HEK293 (cell line): ENCODE measurements at regions not wholly inside any gene's neighbourhood (a gene's known extent, or its start where the extent isn't known, plus 50 kb on each side); places are given as distances from the start of the nearest gene placed in this dataset.

Experiments used
- CTCF ChIA-PET: fragments of 350-600 bp; formaldehyde crosslinking; extraction: SDS; loops from one replicate; lab custom pipeline; 2021; ENCODE audit warnings: antibody characterized with exemption; lab: Yijun Ruan, JAX
- POLR2A ChIA-PET: fragments of 300-600 bp; formaldehyde crosslinking; extraction: SDS; loops from one replicate; lab custom pipeline; 2020; ENCODE audit warnings: antibody characterized with exemption, inconsistent platforms; lab: Yijun Ruan, JAX
- H3K27ac ChIP-seq: fragments of 200-500 bp; sonication (Bioruptor generic); 2 replicates; pipeline ENCODE4 v1.5.1; 2014; ENCODE audit warnings: low read depth, low read length, control low read depth, inconsistent platforms; ENCODE audit errors: extremely low read depth
- H3K36me3 ChIP-seq, 2 experiments: fragments of 200-500 bp in 1 of 2; sonication (Bioruptor generic) in 1 of 2; 1 replicate in 1 of 2; 2 replicates in 1 of 2; pipeline ENCODE4 v1.5.1; 2014 to 2017; ENCODE audit warnings: inconsistent platforms in 2 of 2, low read length in 2 of 2; ENCODE audit not compliant: control insufficient read depth in 2 of 2, insufficient read depth in 1 of 2
- H3K4me1 ChIP-seq: fragments of 200-500 bp; sonication (Bioruptor generic); 2 replicates; pipeline ENCODE4 v1.5.1; 2014; ENCODE audit warnings: mild to moderate bottlenecking, low read length, inconsistent platforms; ENCODE audit not compliant: control insufficient read depth, insufficient read depth
- H3K4me3 ChIP-seq: 2 replicates; pipeline ENCODE4 v1.5.1; 2011; ENCODE audit warnings: low read depth, mild to moderate bottlenecking, control low read depth, low read length, moderate library complexity
- H3K9me3 ChIP-seq: fragments of 200-500 bp; sonication (Bioruptor generic); 2 replicates; pipeline ENCODE4 v1.5.1; 2014; ENCODE audit warnings: low read depth, low read length, inconsistent platforms; ENCODE audit not compliant: control insufficient read depth, insufficient read depth
- HOXA7 ChIP-seq: sonication (generic); formaldehyde crosslinking; IDR thresholded peaks from 2 replicates; pipeline ENCODE4 v1.8.1; 2022; ENCODE audit warnings: missing genetic modification reagents, borderline replicate concordance
- HOXD13 ChIP-seq: sonication (generic); formaldehyde crosslinking; IDR thresholded peaks from 2 replicates; pipeline ENCODE4 v1.8.0; 2022; ENCODE audit warnings: missing genetic modification reagents, borderline replicate concordance
- KLF17 ChIP-seq: fragments of 450-650 bp; formaldehyde crosslinking; IDR thresholded peaks from 2 replicates; pipeline ENCODE4 v1.5.1; 2016; ENCODE audit warnings: missing biosample characterization, missing genetic modification characterization
- KLF9 ChIP-seq: fragments of 450-650 bp; formaldehyde crosslinking; IDR thresholded peaks from 2 replicates; pipeline ENCODE4 v1.5.1; 2016; ENCODE audit warnings: missing biosample characterization, missing genetic modification characterization, low read depth
- SCRT1 ChIP-seq: fragments of 450-650 bp; formaldehyde crosslinking; IDR thresholded peaks from 2 replicates; pipeline ENCODE4 v1.5.1; 2016; ENCODE audit warnings: missing biosample characterization, missing genetic modification characterization, borderline replicate concordance
- WT1 ChIP-seq: fragments of 450-650 bp; formaldehyde crosslinking; IDR thresholded peaks from 2 replicates; pipeline ENCODE4 v1.5.1; 2016; ENCODE audit warnings: missing biosample characterization, missing genetic modification characterization
- ZBTB20 ChIP-seq: fragments of 450-650 bp; formaldehyde crosslinking; IDR thresholded peaks from 2 replicates; pipeline ENCODE4 v1.5.1; 2016; ENCODE audit warnings: missing biosample characterization, missing genetic modification characterization
- ZBTB26 ChIP-seq: fragments of 450-650 bp; formaldehyde crosslinking; optimal IDR thresholded peaks from 2 replicates; pipeline ENCODE3; 2016; ENCODE audit warnings: missing biosample characterization, mild to moderate bottlenecking, missing genetic modification characterization
- ZBTB6 ChIP-seq: fragments of 450-650 bp; formaldehyde crosslinking; IDR thresholded peaks from 2 replicates; pipeline ENCODE4 v1.5.1; 2017; ENCODE audit warnings: missing biosample characterization, missing genetic modification characterization
- ZBTB8A ChIP-seq: fragments of 450-650 bp; formaldehyde crosslinking; IDR thresholded peaks from 2 replicates; pipeline ENCODE4 v1.5.1; 2016; ENCODE audit warnings: missing biosample characterization, missing genetic modification characterization
- ZEB2 ChIP-seq: fragments of 450-650 bp; formaldehyde crosslinking; IDR thresholded peaks from 2 replicates; pipeline ENCODE4 v1.5.1; 2016; ENCODE audit warnings: missing biosample characterization, missing genetic modification characterization
- ZFP41 ChIP-seq: fragments of 450-650 bp; formaldehyde crosslinking; IDR thresholded peaks from 2 replicates; pipeline ENCODE4 v1.5.1; 2016; ENCODE audit warnings: missing biosample characterization, missing genetic modification characterization, borderline replicate concordance
- ZNF121 ChIP-seq: fragments of 450-650 bp; formaldehyde crosslinking; IDR thresholded peaks from 2 replicates; pipeline ENCODE4 v1.5.1; 2016; ENCODE audit warnings: missing biosample characterization, missing genetic modification characterization
- ZNF174 ChIP-seq: fragments of 450-650 bp; formaldehyde crosslinking; IDR thresholded peaks from 2 replicates; pipeline ENCODE4 v1.5.0; 2017; ENCODE audit warnings: missing biosample characterization, mild to moderate bottlenecking, missing genetic modification characterization
- ZNF175 ChIP-seq: fragments of 450-650 bp; formaldehyde crosslinking; IDR thresholded peaks from 2 replicates; pipeline ENCODE4 v1.5.1; 2016; ENCODE audit warnings: missing biosample characterization, missing genetic modification characterization
- ZNF2 ChIP-seq: fragments of 450-650 bp; formaldehyde crosslinking; IDR thresholded peaks from 2 replicates; pipeline ENCODE4 v1.5.1; 2016; ENCODE audit warnings: missing biosample characterization, missing genetic modification characterization
- ZNF202 ChIP-seq: fragments of 450-650 bp; formaldehyde crosslinking; IDR thresholded peaks from 2 replicates; pipeline ENCODE4 v1.5.1; 2016; ENCODE audit warnings: missing biosample characterization, missing genetic modification characterization, borderline replicate concordance
- ZNF354C ChIP-seq: fragments of 450-650 bp; formaldehyde crosslinking; IDR thresholded peaks from 2 replicates; pipeline ENCODE4 v1.5.1; 2016; ENCODE audit warnings: missing biosample characterization, missing genetic modification characterization, low read depth, borderline replicate concordance
- ZNF416 ChIP-seq: fragments of 450-650 bp; formaldehyde crosslinking; IDR thresholded peaks from 2 replicates; pipeline ENCODE4 v1.5.1; 2016; ENCODE audit warnings: missing biosample characterization, missing genetic modification characterization
- ZNF518A ChIP-seq: fragments of 450-650 bp; formaldehyde crosslinking; conservative IDR thresholded peaks from 2 replicates; pipeline ENCODE4 v1.5.1; 2016; ENCODE audit warnings: low read depth, missing biosample characterization, missing genetic modification characterization
- ZNF544 ChIP-seq: fragments of 450-650 bp; formaldehyde crosslinking; IDR thresholded peaks from 2 replicates; pipeline ENCODE4 v1.5.0; 2017; ENCODE audit warnings: missing biosample characterization, missing genetic modification characterization
- ZNF560 ChIP-seq: fragments of 450-650 bp; formaldehyde crosslinking; IDR thresholded peaks from 2 replicates; pipeline ENCODE4 v1.5.1; 2017; ENCODE audit warnings: missing biosample characterization, missing genetic modification characterization, borderline replicate concordance
- ZNF596 ChIP-seq: fragments of 450-650 bp; IDR thresholded peaks from 2 replicates; pipeline ENCODE4 v1.5.0; 2018; ENCODE audit warnings: missing biosample characterization, mild to moderate bottlenecking, missing genetic modification characterization, moderate library complexity
- ZNF610 ChIP-seq: fragments of 450-650 bp; formaldehyde crosslinking; IDR thresholded peaks from 2 replicates; pipeline ENCODE4 v1.5.1; 2016; ENCODE audit warnings: missing biosample characterization, missing genetic modification characterization, borderline replicate concordance
- ZNF624 ChIP-seq: fragments of 450-650 bp; formaldehyde crosslinking; IDR thresholded peaks from 2 replicates; pipeline ENCODE4 v1.5.1; 2017; ENCODE audit warnings: missing biosample characterization, missing genetic modification characterization
- ZNF629 ChIP-seq: fragments of 450-650 bp; formaldehyde crosslinking; IDR thresholded peaks from 2 replicates; pipeline ENCODE4 v1.5.1; 2017; ENCODE audit warnings: missing biosample characterization, missing genetic modification characterization
- ZNF701 ChIP-seq: fragments of 450-650 bp; formaldehyde crosslinking; IDR thresholded peaks from 2 replicates; pipeline ENCODE4 v1.5.1; 2016; ENCODE audit warnings: missing biosample characterization, missing genetic modification characterization
- ZNF785 ChIP-seq: fragments of 450-650 bp; formaldehyde crosslinking; IDR thresholded peaks from 2 replicates; pipeline ENCODE4 v1.5.1; 2016; ENCODE audit warnings: missing biosample characterization, missing genetic modification characterization
- ZNF791 ChIP-seq: fragments of 450-650 bp; formaldehyde crosslinking; IDR thresholded peaks from 2 replicates; pipeline ENCODE4 v1.5.1; 2016; ENCODE audit warnings: missing biosample characterization, missing genetic modification characterization
- ZNF830 ChIP-seq: fragments of 450-650 bp; IDR thresholded peaks from 2 replicates; pipeline ENCODE4 v1.5.0; 2018; ENCODE audit warnings: missing biosample characterization, missing genetic modification characterization, low read depth, mild to moderate bottlenecking, moderate library complexity

- ChIA-PET POLR2A (no interaction called here), CTCF (no interaction called here)
- Histone ChIP-seq H3K27ac (no peak overlapping the region), H3K4me3 (no peak overlapping the region), H3K4me1 (no peaks in the 10 kb centered on the region), H3K36me3 (no peaks in the 10 kb centered on the region), H3K9me3 (no peaks in the 10 kb centered on the region)
- TF ChIP-seq ZNF174 (tag by site-specific recombination) (no peak), ZNF560 (no peak), ZFP41 (tag by site-specific recombination) (no peak), ZNF785 (tag by site-specific recombination) (no peak), ZNF121 (tag by site-specific recombination) (no peak), ZBTB6 (tag by site-specific recombination) (no peak), ZNF701 (no peak), ZNF518A (tag by site-specific recombination) (no peak), ZNF791 (tag by site-specific recombination) (no peak), ZNF175 (tag by site-specific recombination) (no peak), ZNF354C (tag by site-specific recombination) (no peak), ZNF202 (tag by site-specific recombination) (no peak), ZNF629 (tag by site-specific recombination) (no peak), SCRT1 (tag by site-specific recombination) (no peak), KLF9 (tag by site-specific recombination) (no peak)
Observed at GRCh38 chr1:58233729-58234128, 312.8 kb downstream of the OMA1 start.

GRCh38 chr1:58231204-58231603 is 315.3 kb downstream of the OMA1 start:
- H3K4me1 ChIP-seq: no peaks in the 10 kb centered on the region
- H3K9me3 ChIP-seq: no peaks in the 10 kb centered on the region
- ChIA-PET POLR2A (no interaction called here), CTCF (no interaction called here)
- no peaks in the 10 kb centered on the region for H3K36me3 ChIP-seq
- TF ChIP-seq WT1 (no peak), ZNF830 (tag by site-specific recombination) (no peak), ZNF610 (tag by site-specific recombination) (no peak), HOXD13 (CRISPR knock-in tag) (no peak), ZNF2 (tag by site-specific recombination) (no peak), HOXA7 (CRISPR knock-in tag) (no peak), ZBTB8A (tag by site-specific recombination) (no peak), ZNF416 (tag by site-specific recombination) (no peak), KLF9 (tag by site-specific recombination) (no peak), KLF17 (tag by site-specific recombination) (no peak), ZNF544 (tag by site-specific recombination) (no peak), ZBTB26 (tag by site-specific recombination) (no peak), ZNF624 (tag by site-specific recombination) (no peak), ZNF596 (tag by site-specific recombination) (no peak), ZNF629 (tag by site-specific recombination) (no peak), ZEB2 (tag by site-specific recombination) (no peak), ZBTB20 (no peak)
- H3K27ac ChIP-seq: no peak overlapping the region
- no peak overlapping the region for H3K4me3 ChIP-seq
